ENCODE measurements at regions not wholly inside any gene's neighbourhood (a gene's known extent, or its start where the extent isn't known, plus 50 kb on each side); places are given as distances from the start of the nearest gene placed in this dataset.

DNA sequence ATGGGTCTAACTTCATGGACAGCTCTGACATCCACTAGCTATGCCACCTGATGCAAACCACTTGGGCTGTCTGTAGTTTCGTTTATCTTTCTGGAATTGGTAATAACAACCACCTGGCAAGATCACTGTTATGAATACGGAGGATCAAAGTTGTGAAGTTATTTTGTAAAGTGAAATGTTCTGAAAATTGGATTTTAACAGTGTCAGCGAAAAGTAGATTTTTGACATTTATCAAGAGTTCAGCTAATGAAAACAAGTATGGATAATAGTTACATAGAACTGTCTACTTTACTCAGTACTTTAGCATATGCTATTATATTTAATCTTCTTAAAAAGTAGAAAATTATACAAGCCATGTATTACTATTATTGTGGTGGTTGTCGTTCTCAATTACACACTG, 813.8 kb downstream of the RNF144A start:
- Histone ChIP-seq H3K27ac (no peak overlapping the region), H3K4me1 (no peaks in the 10 kb centered on the region), H3K4me3 (no peak overlapping the region), H3K4me2 (no peak overlapping the region), H3K9me3 (no peaks in the 10 kb centered on the region)
- ATAC-seq (no peak), FAIRE-seq (no peak), DNase-seq (ENCODE audit: low read depth in 1 of 2, low spot score in 1 of 2) (no peak)
- WGBS (ENCODE audit: missing lambda C conversion rate) = 28% methylated on average over 4 of the region's 4 CpGs
- CTCF ChIA-PET = no interaction called here
- POLR2A ChIA-PET = no interaction called here
- TF ChIP-seq MAFK (IDR thresholded peaks at IDR 0.05; ENCODE audit: partially characterized antibody) (peak; percentile 88), KDM5A (IDR thresholded peaks at IDR 0.05) (no peak), NR3C1 (IDR thresholded peaks at IDR 0.05) (no peak), HEYL (CRISPR knock-in tag; IDR thresholded peaks at IDR 0.05) (no peak), ZNF302 (CRISPR knock-in tag; IDR thresholded peaks at IDR 0.05) (no peak)

DNA sequence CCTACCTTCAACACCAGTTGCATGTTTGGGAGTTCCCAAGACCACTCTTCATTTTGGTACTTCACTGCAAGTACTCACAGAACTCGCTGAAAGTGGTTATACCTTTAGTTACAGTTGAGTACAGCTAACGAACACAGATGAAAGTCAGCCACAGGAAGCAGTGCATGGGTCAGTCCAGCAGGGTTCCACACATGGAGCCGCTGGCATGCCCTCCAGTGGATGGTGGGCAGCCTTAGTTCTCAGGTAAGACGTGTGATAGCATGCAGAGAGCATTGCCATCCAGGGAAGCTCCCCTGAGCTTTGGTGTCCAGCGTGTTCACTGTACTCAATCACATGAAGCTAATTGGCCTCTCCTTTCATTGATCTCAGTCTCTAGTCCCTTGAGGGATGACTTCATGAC, 815.3 kb downstream of the RNF144A start:
- Histone ChIP-seq H3K4me1 (0 out of 3 replicates have a peak, but pooled peaks cover 3% of the 10 kb centered on the region), H3K9me3 (no peaks in the 10 kb centered on the region), H3K4me2 (no peak overlapping the region), H3K27ac (no peak overlapping the region), H3K4me3 (no peak overlapping the region)
- ATAC-seq = peak in 1 of 2 experiments; percentile 56; a peak in 3 of 6 replicates
- ChIA-PET POLR2A (no interaction called here), CTCF (interaction anchor here (0.6 kb wide), 1 partner anchor 339 kb away, joined by 3 read pairs; no protein-coding TSS in a partner anchor)
- DNase-seq (ENCODE audit: low read depth in 1 of 2, low spot score in 1 of 2) = no peak
- no peak for FAIRE-seq
- WGBS (ENCODE audit: missing lambda C conversion rate) = 20% methylated on average over 5 of the region's 5 CpGs
- TF ChIP-seq NR3C1 (IDR thresholded peaks at IDR 0.05) = no peak
- TF ChIP-seq HDAC2 (IDR thresholded peaks at IDR 0.05) = no peak
- TF ChIP-seq KDM1A (IDR thresholded peaks at IDR 0.05; ENCODE audit: low read depth) = no peak
- no peak for TF ChIP-seq CHD4 (IDR thresholded peaks at IDR 0.05; ENCODE audit: borderline replicate concordance)
- no peak for TF ChIP-seq MAFK (IDR thresholded peaks at IDR 0.05; ENCODE audit: partially characterized antibody)
- no peak for TF ChIP-seq BHLHE40 (IDR thresholded peaks at IDR 0.05; ENCODE audit: low read depth, low read length)
- TF ChIP-seq JUNB (IDR thresholded peaks at IDR 0.05) = no peak
- no peak for TF ChIP-seq EP300 (IDR thresholded peaks at IDR 0.05)
- TF ChIP-seq, protein P1, sequence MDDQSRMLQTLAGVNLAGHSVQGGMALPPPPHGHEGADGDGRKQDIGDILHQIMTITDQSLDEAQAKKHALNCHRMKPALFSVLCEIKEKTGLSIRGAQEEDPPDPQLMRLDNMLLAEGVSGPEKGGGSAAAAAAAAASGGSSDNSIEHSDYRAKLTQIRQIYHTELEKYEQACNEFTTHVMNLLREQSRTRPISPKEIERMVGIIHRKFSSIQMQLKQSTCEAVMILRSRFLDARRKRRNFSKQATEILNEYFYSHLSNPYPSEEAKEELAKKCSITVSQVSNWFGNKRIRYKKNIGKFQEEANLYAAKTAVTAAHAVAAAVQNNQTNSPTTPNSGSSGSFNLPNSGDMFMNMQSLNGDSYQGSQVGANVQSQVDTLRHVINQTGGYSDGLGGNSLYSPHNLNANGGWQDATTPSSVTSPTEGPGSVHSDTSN (IDR thresholded peaks at IDR 0.05) = no peak
- TF ChIP-seq NFE2L2 (conservative IDR thresholded peaks at IDR 0.05; ENCODE audit: low read length) = no peak

DNA sequence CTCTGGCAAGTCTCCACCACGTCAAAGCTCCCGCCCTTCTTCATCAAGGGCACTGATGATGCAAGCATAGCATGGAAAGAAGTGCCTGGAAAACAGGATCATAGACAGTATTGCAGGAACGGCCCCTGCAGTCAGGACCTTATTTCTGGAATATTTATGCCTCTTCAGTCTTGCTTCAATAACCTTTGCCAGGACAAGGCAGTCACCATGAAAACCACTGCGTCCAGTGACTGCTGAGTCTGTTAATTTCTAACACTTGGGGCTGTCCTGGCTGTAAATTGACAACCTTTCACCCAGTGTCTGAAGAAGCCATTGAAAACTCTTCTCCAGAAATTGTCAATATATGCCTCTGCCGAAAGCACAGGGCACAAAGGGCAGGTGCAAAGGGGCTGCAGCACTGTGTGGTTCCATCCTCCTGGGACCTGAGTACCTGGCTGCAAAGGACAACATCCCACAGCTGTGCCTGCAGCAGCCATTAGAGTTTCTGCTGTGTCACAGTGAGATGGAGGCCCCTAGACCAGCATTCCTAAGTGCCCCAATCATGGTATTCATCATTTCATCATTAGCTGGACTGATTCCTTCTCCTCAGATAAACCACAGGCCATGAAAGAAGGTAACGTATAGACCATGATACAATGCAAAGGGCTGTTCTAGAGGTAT, 819.6 kb downstream of the RNF144A start:
- ATAC-seq = peak; percentile 43 to 68; a peak in 5 of 6 replicates
- Histone ChIP-seq H3K9me3 (no peaks in the 10 kb centered on the region), H3K4me1 (0 out of 3 replicates have a peak, but pooled peaks cover 3% of the 10 kb centered on the region), H3K4me3 (no peak overlapping the region), H3K4me2 (no peak overlapping the region), H3K27ac (no peak overlapping the region)
- peak in 1 of 2 experiments; percentile 28 for DNase-seq (ENCODE audit: low read depth in 1 of 2, low spot score in 1 of 2)
- TF ChIP-seq NFE2L2 (conservative IDR thresholded peaks at IDR 0.05; ENCODE audit: low read length) = peak; percentile 53; the same call in 1 of the 2 replicates
- no peak for TF ChIP-seq FOSL2 (IDR thresholded peaks at IDR 0.05)
- TF ChIP-seq FOSL2 (CRISPR knock-in tag; IDR thresholded peaks at IDR 0.05) = no peak
- TF ChIP-seq, protein P2, sequence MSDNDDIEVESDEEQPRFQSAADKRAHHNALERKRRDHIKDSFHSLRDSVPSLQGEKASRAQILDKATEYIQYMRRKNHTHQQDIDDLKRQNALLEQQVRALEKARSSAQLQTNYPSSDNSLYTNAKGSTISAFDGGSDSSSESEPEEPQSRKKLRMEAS (IDR thresholded peaks at IDR 0.05) = no peak
- no peak for TF ChIP-seq GATA3 (IDR thresholded peaks at IDR 0.05; ENCODE audit: borderline replicate concordance)
- TF ChIP-seq MAFK (IDR thresholded peaks at IDR 0.05; ENCODE audit: partially characterized antibody) = peak; percentile 28
- FAIRE-seq = no peak
- POLR2A ChIA-PET = no interaction called here
- 21% methylated on average over 6 of the region's 6 CpGs for WGBS (ENCODE audit: missing lambda C conversion rate)
- CTCF ChIA-PET = interaction anchor here (0.6 to 1.1 kb wide), 2 partner anchors 20 to 21 kb away, joined by 3 to 4 read pairs; no protein-coding TSS in a partner anchor

DNA sequence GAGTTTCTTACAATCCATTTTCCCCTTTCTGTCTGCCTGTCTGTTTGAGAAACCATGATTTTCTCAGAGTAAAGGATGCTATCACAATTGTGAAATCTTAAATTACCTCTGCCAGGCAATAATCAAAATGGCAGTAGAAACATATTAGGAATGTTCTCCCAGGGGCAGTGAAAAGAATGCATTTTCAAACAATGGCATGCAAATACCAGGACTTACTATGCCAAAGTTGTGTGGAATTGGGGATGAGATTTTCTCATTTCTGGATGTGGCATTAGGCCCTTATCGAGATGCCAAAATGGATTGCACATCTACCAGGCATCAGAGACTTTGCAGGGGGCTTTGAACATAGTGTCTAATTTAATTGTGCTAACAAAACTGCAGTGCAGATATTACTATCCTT, 821.4 kb downstream of the RNF144A start:
- FAIRE-seq = no peak
- POLR2A ChIA-PET = no interaction called here
- H3K4me1 ChIP-seq = 0 out of 3 replicates have a peak, but pooled peaks cover 3% of the 10 kb centered on the region
- WGBS (ENCODE audit: missing lambda C conversion rate) = 21% methylated on average over 1 of the region's 1 CpG
- DNase-seq (ENCODE audit: low read depth in 1 of 2, low spot score in 1 of 2) = no peak
- ATAC-seq = no peak
- TF ChIP-seq GATA3 (IDR thresholded peaks at IDR 0.05; ENCODE audit: borderline replicate concordance) = no peak
- TF ChIP-seq POLR2AphosphoS2 (conservative IDR thresholded peaks at IDR 0.05; ENCODE audit: low read length) = no peak
- TF ChIP-seq KDM1A (IDR thresholded peaks at IDR 0.05; ENCODE audit: low read depth) = no peak
- no peak overlapping the region for H3K27ac ChIP-seq
- CTCF ChIA-PET = no interaction called here
- H3K4me2 ChIP-seq = no peak overlapping the region
- no peaks in the 10 kb centered on the region for H3K9me3 ChIP-seq
- H3K4me3 ChIP-seq = no peak overlapping the region
